HCT116 (cell line): ENCODE measurements at regions not wholly inside any gene's neighbourhood (a gene's known extent, or its start where the extent isn't known, plus 50 kb on each side); places are given as distances from the start of the nearest gene placed in this dataset.

Source experiments
- ATAC-seq: fragments of 200-7000 bp; cut with Tn5 transposase; 2 replicates; pipeline ENCODE4 v1.9.1; 2020; ENCODE audit warnings: mild to moderate bottlenecking, moderate library complexity
- BruUV-seq: library from RNA; stranded (reverse); fragments of 400-500 nt; replicated peaks from 2 replicates; lab custom pipeline; 2021; lab: Mats Ljungman, UMichigan
- CTCF ChIA-PET: fragments of 300-600 bp; sonication (Branson Sonifier 250); formaldehyde crosslinking; loops from one replicate; lab custom pipeline; 2021; ENCODE audit warnings: antibody characterized with exemption; lab: Charles Lee
- POLR2A ChIA-PET: fragments of 300-600, 350-600 bp; sonication (Branson Sonifier 250); formaldehyde crosslinking; loops from one replicate; lab custom pipeline; 2021; ENCODE audit warnings: antibody characterized with exemption; lab: Charles Lee
- RAD21 ChIA-PET, 2 experiments: fragments of 300-600 bp; sonication (Branson Sonifier 250); formaldehyde crosslinking; loops; one replicate each; lab custom pipeline; 2023; ENCODE audit warnings: low total read pairs in 2 of 2; ENCODE audit not compliant: uncharacterized antibody in 2 of 2, unreplicated experiment in 2 of 2, low non-redundant PET in 1 of 2; lab: Charles Lee
- DNase-seq: peaks from one replicate; pipeline ENCODE4 v3.0.0-alpha.2; 2010; ENCODE audit warnings: low read depth, low spot score
- H2AFZ ChIP-seq: fragments of 200-600 bp; shearing (Covaris generic), sonication (generic); 2 replicates; pipeline ENCODE4 v1.6.1; 2017; ENCODE audit warnings: low read depth, mixed run types, mixed read lengths, antibody characterized with exemption, low read length; ENCODE audit not compliant: poor library complexity, severe bottlenecking
- H3K27ac ChIP-seq: 2 replicates; pipeline ENCODE4 v1.5.1; 2012; ENCODE audit warnings: low read depth, low read length
- H3K27me3 ChIP-seq: fragments of 200-600 bp; sonication (generic); 2 replicates; pipeline ENCODE4 v1.6.1; 2016; ENCODE audit warnings: mixed run types, low read length, mixed read lengths; ENCODE audit not compliant: insufficient read depth
- H3K36me3 ChIP-seq, 2 experiments: fragments of 200-500 bp in 1 of 2; fragments of 200-600 bp in 1 of 2; sonication (Bioruptor generic) in 1 of 2; sonication (generic) in 1 of 2; 2 replicates each; pipeline versions ENCODE4 v1.5.1 to v1.6.1; 2014 to 2016; ENCODE audit warnings: low read length in 2 of 2, inconsistent platforms in 1 of 2, mixed read lengths in 1 of 2, mixed run types in 1 of 2; ENCODE audit not compliant: insufficient read depth in 2 of 2, control insufficient read depth in 1 of 2
- H3K4me1 ChIP-seq, 2 experiments: fragments of 200-600 bp in 1 of 2; sonication (generic) in 1 of 2; 2 replicates each; pipeline versions ENCODE4 v1.5.1 to v1.6.1; 2012 to 2017; ENCODE audit warnings: low read length in 2 of 2, inconsistent platforms in 1 of 2, mild to moderate bottlenecking in 1 of 2, mixed read lengths in 1 of 2, mixed run types in 1 of 2, moderate library complexity in 1 of 2; ENCODE audit not compliant: insufficient read depth in 2 of 2, control insufficient read depth in 1 of 2
- H3K4me2 ChIP-seq: fragments of 200-600 bp; sonication (generic); 2 replicates; pipeline ENCODE4 v1.6.1; 2017; ENCODE audit warnings: mixed run types, low read length, mixed read lengths
- H3K4me3 ChIP-seq, 2 experiments: fragments of 200-600 bp in 1 of 2; sonication (generic) in 1 of 2; replicated peaks in 1 of 2; 2 replicates each; pipeline ENCODE4 v1.5.1; 2011 to 2016; ENCODE audit warnings: low read length in 2 of 2, control low read depth in 1 of 2, low read depth in 1 of 2, mild to moderate bottlenecking in 1 of 2, mixed read lengths in 1 of 2, mixed run types in 1 of 2
- H3K79me2 ChIP-seq: fragments of 200-600 bp; sonication (generic); 2 replicates; pipeline ENCODE4 v1.6.1; 2017; ENCODE audit warnings: mild to moderate bottlenecking, mixed run types, low read length, moderate library complexity, mixed read lengths; ENCODE audit not compliant: insufficient read depth
- H3K9ac ChIP-seq: fragments of 200-600 bp; sonication (generic); 2 replicates; pipeline ENCODE4 v1.6.1; 2016; ENCODE audit warnings: low read length, mixed read lengths
- H3K9me2 ChIP-seq: fragments of 200-600 bp; sonication (generic), shearing (Covaris generic); 2 replicates; pipeline ENCODE4 v1.6.1; 2017; ENCODE audit warnings: mixed run types, mild to moderate bottlenecking, moderate library complexity; ENCODE audit not compliant: insufficient read depth
- H3K9me3 ChIP-seq, 2 experiments: fragments of 200-500 bp in 1 of 2; fragments of 200-600 bp in 1 of 2; sonication (Bioruptor generic) in 1 of 2; sonication (generic) in 1 of 2; 2 replicates each; pipeline ENCODE4 v1.6.1; 2014 to 2017; ENCODE audit warnings: low read length in 2 of 2, mixed read lengths in 2 of 2, inconsistent platforms in 1 of 2, low read depth in 1 of 2, mild to moderate bottlenecking in 1 of 2, mixed run types in 1 of 2, moderate library complexity in 1 of 2; ENCODE audit not compliant: control insufficient read depth in 1 of 2, insufficient read depth in 1 of 2
- H4K20me1 ChIP-seq: fragments of 200-600 bp; sonication (generic), shearing (Covaris generic); 2 replicates; pipeline ENCODE4 v1.6.1; 2017; ENCODE audit warnings: mixed run types, mild to moderate bottlenecking, moderate library complexity; ENCODE audit not compliant: insufficient read depth
- ATF3 ChIP-seq: IDR thresholded peaks from 2 replicates; pipeline ENCODE4 v1.6.1; 2012
- FOSL1 ChIP-seq: IDR thresholded peaks from 2 replicates; pipeline ENCODE4 v1.6.1; 2012; ENCODE audit warnings: low read depth
- JUND ChIP-seq: IDR thresholded peaks from 2 replicates; pipeline ENCODE4 v1.6.1; 2012
- POLR2AphosphoS5 ChIP-seq: IDR thresholded peaks from 2 replicates; pipeline ENCODE4 v1.6.1; 2011; ENCODE audit warnings: mild to moderate bottlenecking, low read depth, low read length, moderate library complexity
- SIN3A ChIP-seq: IDR thresholded peaks from 2 replicates; pipeline ENCODE4 v1.6.1; 2012; ENCODE audit warnings: low read depth
- intact Hi-C: fragments of 100-400 bp; cut with micrococcal nuclease; formaldehyde crosslinking; loops from 2 replicates; pipeline ENCODE4 v1.10.0; 2022
- TF ChIP-seq, protein P1 (sequence below): IDR thresholded peaks from 2 replicates; pipeline ENCODE4 v1.6.1; 2011; ENCODE audit warnings: mild to moderate bottlenecking, low read length, moderate library complexity; ENCODE audit not compliant: insufficient replicate concordance; ENCODE audit errors: extremely low read depth
- TF ChIP-seq, protein P2 (sequence below), 3 experiments: fragments of 200-600 bp in 1 of 3; sonication (generic) in 1 of 3; IDR thresholded peaks in 2 of 3; conservative IDR thresholded peaks in 1 of 3; 2 replicates each; pipeline ENCODE4 v1.5.1; 2012 to 2017; ENCODE audit warnings: low read depth in 2 of 3, low read length in 2 of 3, antibody characterized with exemption in 1 of 3, borderline replicate concordance in 1 of 3, control low read depth in 1 of 3, mild to moderate bottlenecking in 1 of 3, mixed read lengths in 1 of 3, mixed run types in 1 of 3, moderate library complexity in 1 of 3; ENCODE audit not compliant: insufficient read depth in 1 of 3

DNA sequence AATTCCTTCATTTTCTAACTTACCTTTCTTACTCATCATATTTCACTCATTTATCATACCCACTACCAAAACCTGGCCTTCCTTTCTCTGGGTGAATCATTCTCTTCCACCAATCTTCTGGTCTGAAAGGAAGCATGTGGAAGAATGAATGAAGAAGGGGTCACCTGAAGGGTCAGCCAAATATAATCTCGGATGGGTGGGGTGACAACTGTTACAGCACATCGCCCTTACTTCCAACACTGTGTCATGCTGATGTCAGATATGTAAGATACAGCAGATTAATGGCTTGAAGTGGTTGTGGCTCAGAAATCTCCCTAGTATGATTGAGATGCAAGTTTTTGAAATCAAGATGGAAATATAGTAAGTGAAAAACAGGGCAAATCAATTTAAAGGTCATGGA, 401.7 kb upstream of the HTR2A start:
- CTCF ChIA-PET, result no interaction called here
- Histone ChIP-seq H3K4me2 (no peak overlapping the region), H3K79me2 (no peaks in the 10 kb centered on the region), H4K20me1 (no peaks in the 10 kb centered on the region), H3K4me3 (no peak overlapping the region), H3K9ac (no peak overlapping the region), H2AFZ (no peak overlapping the region), H3K4me1 (no peaks in the 10 kb centered on the region), H3K27me3 (no peaks in the 10 kb centered on the region), H3K27ac (no peak overlapping the region), H3K36me3 (no peaks in the 10 kb centered on the region)
- intact Hi-C loops, result no loop called here
- no TSS peak for BruUV-seq
- ATAC-seq (no peak), DNase-seq (no peak)
- POLR2A ChIA-PET, result no interaction called here
- RAD21 ChIA-PET, result no interaction called here
- TF ChIP-seq FOSL1 (no peak), JUND (no peak), POLR2AphosphoS5 (no peak), SIN3A (no peak)
- TF ChIP-seq, protein P1, sequence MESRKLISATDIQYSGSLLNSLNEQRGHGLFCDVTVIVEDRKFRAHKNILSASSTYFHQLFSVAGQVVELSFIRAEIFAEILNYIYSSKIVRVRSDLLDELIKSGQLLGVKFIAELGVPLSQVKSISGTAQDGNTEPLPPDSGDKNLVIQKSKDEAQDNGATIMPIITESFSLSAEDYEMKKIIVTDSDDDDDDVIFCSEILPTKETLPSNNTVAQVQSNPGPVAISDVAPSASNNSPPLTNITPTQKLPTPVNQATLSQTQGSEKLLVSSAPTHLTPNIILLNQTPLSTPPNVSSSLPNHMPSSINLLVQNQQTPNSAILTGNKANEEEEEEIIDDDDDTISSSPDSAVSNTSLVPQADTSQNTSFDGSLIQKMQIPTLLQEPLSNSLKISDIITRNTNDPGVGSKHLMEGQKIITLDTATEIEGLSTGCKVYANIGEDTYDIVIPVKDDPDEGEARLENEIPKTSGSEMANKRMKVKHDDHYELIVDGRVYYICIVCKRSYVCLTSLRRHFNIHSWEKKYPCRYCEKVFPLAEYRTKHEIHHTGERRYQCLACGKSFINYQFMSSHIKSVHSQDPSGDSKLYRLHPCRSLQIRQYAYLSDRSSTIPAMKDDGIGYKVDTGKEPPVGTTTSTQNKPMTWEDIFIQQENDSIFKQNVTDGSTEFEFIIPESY, result no peak
- TF ChIP-seq, all 23 proteins: peak for 0
- Histone ChIP-seq H3K9me3 (no peaks in the 10 kb centered on the region), H3K9me2 (no peaks in the 10 kb centered on the region)

DNA sequence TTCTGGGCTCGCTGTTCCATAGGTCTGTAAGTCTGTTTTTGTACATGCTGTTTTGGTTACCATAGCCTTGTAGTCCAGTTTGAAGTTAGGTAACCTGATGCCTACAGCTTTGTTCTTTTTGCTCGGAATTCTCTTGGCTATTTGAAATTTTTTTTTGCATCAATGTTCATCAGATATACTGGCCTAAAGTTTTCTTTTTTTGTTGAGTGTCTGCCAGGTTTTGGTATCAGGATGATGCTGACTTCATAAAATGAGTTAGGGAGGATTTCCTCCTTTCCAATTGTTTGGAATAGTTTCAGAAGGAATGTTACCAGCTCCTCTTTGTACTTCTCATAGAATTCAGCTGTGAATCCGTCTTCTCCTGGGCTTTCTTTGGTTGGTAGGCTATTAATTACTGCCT, 397.8 kb upstream of the HTR2A start:
- ChIA-PET CTCF (no interaction called here), POLR2A (no interaction called here), RAD21 (no interaction called here)
- no peak overlapping the region for H2AFZ ChIP-seq
- H3K79me2 ChIP-seq, result no peaks in the 10 kb centered on the region
- no peak overlapping the region for H3K4me3 ChIP-seq
- no peak overlapping the region for H3K9ac ChIP-seq
- no peaks in the 10 kb centered on the region for H3K4me1 ChIP-seq
- H3K36me3 ChIP-seq, result no peaks in the 10 kb centered on the region
- intact Hi-C loops, result no loop called here
- H4K20me1 ChIP-seq, result no peaks in the 10 kb centered on the region
- no TSS peak for BruUV-seq
- DNase-seq (no peak), ATAC-seq (no peak)
- no peak overlapping the region for H3K4me2 ChIP-seq
- TF ChIP-seq, protein P2, sequence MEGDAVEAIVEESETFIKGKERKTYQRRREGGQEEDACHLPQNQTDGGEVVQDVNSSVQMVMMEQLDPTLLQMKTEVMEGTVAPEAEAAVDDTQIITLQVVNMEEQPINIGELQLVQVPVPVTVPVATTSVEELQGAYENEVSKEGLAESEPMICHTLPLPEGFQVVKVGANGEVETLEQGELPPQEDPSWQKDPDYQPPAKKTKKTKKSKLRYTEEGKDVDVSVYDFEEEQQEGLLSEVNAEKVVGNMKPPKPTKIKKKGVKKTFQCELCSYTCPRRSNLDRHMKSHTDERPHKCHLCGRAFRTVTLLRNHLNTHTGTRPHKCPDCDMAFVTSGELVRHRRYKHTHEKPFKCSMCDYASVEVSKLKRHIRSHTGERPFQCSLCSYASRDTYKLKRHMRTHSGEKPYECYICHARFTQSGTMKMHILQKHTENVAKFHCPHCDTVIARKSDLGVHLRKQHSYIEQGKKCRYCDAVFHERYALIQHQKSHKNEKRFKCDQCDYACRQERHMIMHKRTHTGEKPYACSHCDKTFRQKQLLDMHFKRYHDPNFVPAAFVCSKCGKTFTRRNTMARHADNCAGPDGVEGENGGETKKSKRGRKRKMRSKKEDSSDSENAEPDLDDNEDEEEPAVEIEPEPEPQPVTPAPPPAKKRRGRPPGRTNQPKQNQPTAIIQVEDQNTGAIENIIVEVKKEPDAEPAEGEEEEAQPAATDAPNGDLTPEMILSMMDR (IDR thresholded peaks at IDR 0.05 in 2 of 3, conservative IDR thresholded peaks at IDR 0.05 in 1 of 3; ENCODE audit: borderline replicate concordance in 1 of 3, insufficient read depth in 1 of 3, low read depth in 2 of 3, low read length in 2 of 3), result no peak
- TF ChIP-seq ATF3, result no peak
- no peak overlapping the region for H3K27ac ChIP-seq
- no peaks in the 10 kb centered on the region for H3K9me3 ChIP-seq
- no peaks in the 10 kb centered on the region for H3K9me2 ChIP-seq
- H3K27me3 ChIP-seq, result no peaks in the 10 kb centered on the region
